GM12878 (cell line): ENCODE measurements at regions not wholly inside any gene's neighbourhood (a gene's known extent, or its start where the extent isn't known, plus 50 kb on each side); places are given as distances from the start of the nearest gene placed in this dataset.

ENCODE experiments used
- CEBPZ ChIP-seq: fragments of 150-350 bp; IDR thresholded peaks from 2 replicates; pipeline ENCODE4 v1.6.1; 2016; ENCODE audit warnings: low read depth, low read length
- FOXM1 ChIP-seq: IDR thresholded peaks from 2 replicates; pipeline ENCODE4 v1.6.1; 2012; ENCODE audit warnings: low read depth, mild to moderate bottlenecking, inconsistent platforms, low read length, moderate library complexity
- HCFC1 ChIP-seq: fragments of 150-350 bp; IDR thresholded peaks from 2 replicates; pipeline ENCODE4 v1.6.1; 2014; ENCODE audit warnings: low read length
- NBN ChIP-seq: fragments of 450-650 bp; IDR thresholded peaks from 2 replicates; pipeline ENCODE4 v1.6.1; 2016
- PBX3 ChIP-seq: IDR thresholded peaks from 2 replicates; pipeline ENCODE4 v1.6.1; 2011; ENCODE audit warnings: mild to moderate bottlenecking, low read depth, low read length, moderate library complexity; ENCODE audit not compliant: insufficient replicate concordance
- POLR2AphosphoS2 ChIP-seq: IDR thresholded peaks from 2 replicates; pipeline ENCODE4 v1.6.1; 2011; ENCODE audit warnings: low read depth, mild to moderate bottlenecking, low read length, improper control_type of control experiment, moderate library complexity
- SMAD1 ChIP-seq: fragments of 450-650 bp; IDR thresholded peaks from 2 replicates; pipeline ENCODE4 v1.6.1; 2018; ENCODE audit warnings: mild to moderate bottlenecking, low read depth; ENCODE audit not compliant: partially characterized antibody
- ZBED1 ChIP-seq: IDR thresholded peaks from 2 replicates; pipeline ENCODE4 v1.6.1; 2016; ENCODE audit warnings: borderline replicate concordance
- ZNF24 ChIP-seq: fragments of 450-650 bp; IDR thresholded peaks from 2 replicates; pipeline ENCODE4 v1.6.1; 2017; ENCODE audit warnings: antibody characterized with exemption, mild to moderate bottlenecking
- TF ChIP-seq, protein P1 (sequence below): fragments of 450-650 bp; IDR thresholded peaks from 2 replicates; pipeline ENCODE4 v1.6.1; 2018; ENCODE audit warnings: mild to moderate bottlenecking, low read depth, moderate library complexity; ENCODE audit not compliant: partially characterized antibody

DNA sequence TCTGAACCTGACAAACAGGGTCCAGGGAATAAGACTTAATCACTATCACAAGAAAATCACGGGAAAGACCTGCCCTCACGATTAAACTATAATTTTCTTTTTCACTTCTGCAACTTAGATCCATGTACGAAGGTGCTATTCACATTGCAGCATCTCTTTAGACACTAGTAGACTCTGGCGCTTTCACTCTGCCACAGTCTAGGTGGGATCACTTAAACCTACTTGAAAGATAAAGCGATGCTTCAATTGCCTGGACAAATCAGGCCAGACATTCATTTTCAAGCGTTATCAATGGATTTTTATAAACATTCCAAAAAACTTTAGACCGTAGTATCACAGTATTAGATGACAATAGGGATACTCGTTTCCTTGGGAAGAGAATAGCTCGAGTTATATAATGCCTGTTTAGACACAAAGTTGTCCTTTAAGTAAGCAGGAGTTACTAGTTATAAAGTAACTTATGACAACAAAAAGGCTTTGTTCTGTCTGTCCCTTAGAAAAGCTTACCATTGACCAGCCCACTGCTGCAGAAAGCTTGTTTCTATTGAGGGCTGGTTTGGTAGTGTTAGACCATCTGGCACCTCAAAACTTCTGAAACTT is 367.3 kb downstream of the UTRN start (continued):
- TF ChIP-seq, protein P1, sequence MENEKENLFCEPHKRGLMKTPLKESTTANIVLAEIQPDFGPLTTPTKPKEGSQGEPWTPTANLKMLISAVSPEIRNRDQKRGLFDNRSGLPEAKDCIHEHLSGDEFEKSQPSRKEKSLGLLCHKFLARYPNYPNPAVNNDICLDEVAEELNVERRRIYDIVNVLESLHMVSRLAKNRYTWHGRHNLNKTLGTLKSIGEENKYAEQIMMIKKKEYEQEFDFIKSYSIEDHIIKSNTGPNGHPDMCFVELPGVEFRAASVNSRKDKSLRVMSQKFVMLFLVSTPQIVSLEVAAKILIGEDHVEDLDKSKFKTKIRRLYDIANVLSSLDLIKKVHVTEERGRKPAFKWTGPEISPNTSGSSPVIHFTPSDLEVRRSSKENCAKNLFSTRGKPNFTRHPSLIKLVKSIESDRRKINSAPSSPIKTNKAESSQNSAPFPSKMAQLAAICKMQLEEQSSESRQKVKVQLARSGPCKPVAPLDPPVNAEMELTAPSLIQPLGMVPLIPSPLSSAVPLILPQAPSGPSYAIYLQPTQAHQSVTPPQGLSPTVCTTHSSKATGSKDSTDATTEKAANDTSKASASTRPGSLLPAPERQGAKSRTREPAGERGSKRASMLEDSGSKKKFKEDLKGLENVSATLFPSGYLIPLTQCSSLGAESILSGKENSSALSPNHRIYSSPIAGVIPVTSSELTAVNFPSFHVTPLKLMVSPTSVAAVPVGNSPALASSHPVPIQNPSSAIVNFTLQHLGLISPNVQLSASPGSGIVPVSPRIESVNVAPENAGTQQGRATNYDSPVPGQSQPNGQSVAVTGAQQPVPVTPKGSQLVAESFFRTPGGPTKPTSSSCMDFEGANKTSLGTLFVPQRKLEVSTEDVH, result no peak
- TF ChIP-seq NBN (no peak), ZNF24 (no peak), PBX3 (no peak), ZBED1 (no peak), HCFC1 (no peak), SMAD1 (no peak), POLR2AphosphoS2 (no peak), CEBPZ (no peak), FOXM1 (no peak)
